Keratinocyte (primary cell): ENCODE measurements at regions not wholly inside any gene's neighbourhood (a gene's known extent, or its start where the extent isn't known, plus 50 kb on each side); places are given as distances from the start of the nearest gene placed in this dataset.

Experiments
- DNase-seq: peaks from one replicate; pipeline ENCODE4 v3.0.0-alpha.2; 2011; ENCODE audit warnings: low read depth, missing footprints, low spot score
- FAIRE-seq: peaks from 2 replicates; lab custom pipeline; 2011; peaks lifted over from hg19 to GRCh38; lab: Jason Lieb, UNC
- H2AFZ ChIP-seq: 2 replicates; pipeline ENCODE4 v1.6.0; 2012; ENCODE audit warnings: low read length, control low read depth, inconsistent platforms; ENCODE audit not compliant: control insufficient read depth
- H3K27ac ChIP-seq: 2 replicates; pipeline ENCODE4 v1.5.1; 2011; ENCODE audit warnings: low read length; ENCODE audit not compliant: control insufficient read depth, insufficient read depth
- H3K27me3 ChIP-seq: 3 replicates; pipeline ENCODE4 v1.6.0; 2011; ENCODE audit warnings: low read length; ENCODE audit not compliant: control insufficient read depth, insufficient read depth; ENCODE audit errors: extremely low read depth
- H3K36me3 ChIP-seq, 2 experiments: 2 replicates in 1 of 2; 3 replicates in 1 of 2; pipeline ENCODE4 v1.5.1; 2011; ENCODE audit warnings: low read length in 2 of 2, mild to moderate bottlenecking in 1 of 2; ENCODE audit not compliant: control insufficient read depth in 2 of 2, insufficient read depth in 2 of 2; ENCODE audit errors: extremely low read depth in 1 of 2
- H3K4me1 ChIP-seq: 3 replicates; pipeline ENCODE4 v1.5.1; 2011; ENCODE audit warnings: low read length; ENCODE audit not compliant: control insufficient read depth, insufficient read depth; ENCODE audit errors: extremely low read depth
- H3K4me2 ChIP-seq: 3 replicates; pipeline ENCODE4 v1.6.0; 2011; ENCODE audit warnings: low read depth, low read length; ENCODE audit not compliant: control insufficient read depth, insufficient read depth; ENCODE audit errors: extremely low read depth
- H3K4me3 ChIP-seq, 3 experiments: fragments of 200-600 bp in 1 of 3; sonication (generic) in 1 of 3; 2 replicates in 2 of 3; 3 replicates in 1 of 3; pipeline ENCODE4 v1.5.1; 2011 to 2016; ENCODE audit warnings: low read length in 3 of 3, mild to moderate bottlenecking in 3 of 3, control low read depth in 2 of 3, inconsistent platforms in 1 of 3, low read depth in 1 of 3, mixed read lengths in 1 of 3, mixed run types in 1 of 3, moderate library complexity in 1 of 3; ENCODE audit not compliant: control insufficient read depth in 2 of 3, insufficient read depth in 2 of 3; ENCODE audit errors: extremely low read depth in 1 of 3
- H3K79me2 ChIP-seq: 2 replicates; pipeline ENCODE4 v1.6.0; 2012; ENCODE audit warnings: low read length; ENCODE audit not compliant: control insufficient read depth, insufficient read depth
- H3K9ac ChIP-seq: 3 replicates; pipeline ENCODE4 v1.6.0; 2011; ENCODE audit warnings: low read length; ENCODE audit not compliant: control insufficient read depth, insufficient read depth; ENCODE audit errors: extremely low read depth
- H3K9me1 ChIP-seq: 3 replicates; pipeline ENCODE4 v1.6.0; 2011; ENCODE audit warnings: low read length; ENCODE audit not compliant: control insufficient read depth, insufficient read depth; ENCODE audit errors: extremely low read depth
- H3K9me3 ChIP-seq: 2 replicates; pipeline ENCODE4 v1.5.1; 2012; ENCODE audit warnings: low read depth, low read length; ENCODE audit not compliant: control insufficient read depth
- H4K20me1 ChIP-seq: 3 replicates; pipeline ENCODE4 v1.6.0; 2011; ENCODE audit warnings: low read length; ENCODE audit not compliant: control insufficient read depth, insufficient read depth; ENCODE audit errors: extremely low read depth
- CTCF ChIP-seq, 3 experiments: IDR thresholded peaks in 1 of 3; conservative IDR thresholded peaks in 1 of 3; optimal IDR thresholded peaks in 1 of 3; 2 replicates in 2 of 3; 3 replicates in 1 of 3; pipeline versions ENCODE3 to v1.5.1; 2011; ENCODE audit warnings: low read length in 3 of 3, mild to moderate bottlenecking in 3 of 3, moderate library complexity in 2 of 3, control low read depth in 1 of 3, inconsistent platforms in 1 of 3; ENCODE audit not compliant: insufficient read depth in 2 of 3; ENCODE audit errors: extremely low read depth in 1 of 3
- EZH2 ChIP-seq: IDR thresholded peaks from one replicate; pipeline ENCODE4 v1.6.1; 2012; ENCODE audit warnings: inconsistent platforms, mild to moderate bottlenecking, low read length, moderate library complexity
- dilution Hi-C: fragments of 300-500 bp; cut with MboI; formaldehyde crosslinking; loops from one replicate; pipeline ENCODE4 v1.7.0; 2020; ENCODE audit warnings: low sequenced_read_pairs; ENCODE audit not compliant: extremely low pct_ligation_motif_present

DNA sequence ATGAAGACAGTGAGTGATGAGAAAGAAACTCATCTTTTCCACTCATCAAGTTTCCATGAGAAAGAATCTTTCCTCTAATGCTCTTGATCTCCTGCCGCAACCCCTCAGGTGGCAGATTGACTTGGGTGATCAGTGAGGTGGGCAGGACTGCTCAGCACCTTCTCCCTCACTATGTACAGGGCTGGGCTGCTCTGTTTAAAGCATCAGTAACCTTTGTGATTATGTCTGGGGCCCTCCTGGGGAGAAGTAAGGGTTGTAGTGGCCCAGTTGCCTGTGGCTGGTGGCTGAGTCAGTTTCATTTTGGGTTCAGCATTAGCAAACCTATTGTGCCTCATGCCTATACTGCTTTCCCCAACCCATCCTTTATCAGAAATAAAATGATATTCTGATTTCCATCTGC is 366.0 kb downstream of the TTLL7 start:
- Histone ChIP-seq H3K4me1 (no peaks in the 10 kb centered on the region), H3K4me3 (no peak overlapping the region), H3K27ac (no peak overlapping the region), H3K9me1 (no peaks in the 10 kb centered on the region), H3K36me3 (no peaks in the 10 kb centered on the region), H3K4me2 (no peak overlapping the region), H3K27me3 (peaks cover 3% of the 10 kb centered on the region), H3K79me2 (no peaks in the 10 kb centered on the region), H4K20me1 (no peaks in the 10 kb centered on the region), H3K9ac (no peak overlapping the region), H2AFZ (no peak overlapping the region), H3K9me3 (no peaks in the 10 kb centered on the region)
- DNase-seq = no peak
- no peak for FAIRE-seq
- TF ChIP-seq EZH2 = no peak
- no peak for TF ChIP-seq CTCF (optimal IDR thresholded peaks at IDR 0.05 in 1 of 3, IDR thresholded peaks at IDR 0.05 in 1 of 3, conservative IDR thresholded peaks at IDR 0.05 in 1 of 3; ENCODE audit: extremely low read depth in 1 of 3, insufficient read depth in 2 of 3, low read length in 3 of 3)
- dilution Hi-C loops = no loop called here

GRCh38 chr1:83631851-83632250 is 367.1 kb downstream of the TTLL7 start:
- no peak overlapping the region for H3K27ac ChIP-seq
- no peaks in the 10 kb centered on the region for H3K9me1 ChIP-seq
- H3K9me3 ChIP-seq = no peaks in the 10 kb centered on the region
- no peak for FAIRE-seq
- no peaks in the 10 kb centered on the region for H3K79me2 ChIP-seq
- no peak for DNase-seq
- TF ChIP-seq CTCF (optimal IDR thresholded peaks at IDR 0.05 in 1 of 3, IDR thresholded peaks at IDR 0.05 in 1 of 3, conservative IDR thresholded peaks at IDR 0.05 in 1 of 3; ENCODE audit: extremely low read depth in 1 of 3, insufficient read depth in 2 of 3, low read length in 3 of 3) = no peak
- TF ChIP-seq EZH2 = no peak
- H4K20me1 ChIP-seq = no peaks in the 10 kb centered on the region
- H3K36me3 ChIP-seq = no peaks in the 10 kb centered on the region
- H3K4me2 ChIP-seq = no peak overlapping the region
- no peak overlapping the region for H3K9ac ChIP-seq
- H3K4me3 ChIP-seq = no peak overlapping the region
- H3K27me3 ChIP-seq = peaks cover 3% of the 10 kb centered on the region
- no peaks in the 10 kb centered on the region for H3K4me1 ChIP-seq
- dilution Hi-C loops = no loop called here
- no peak overlapping the region for H2AFZ ChIP-seq
